Smooth muscle cell of the brain vasculature (primary cell): ENCODE measurements at regions not wholly inside any gene's neighbourhood (a gene's known extent, or its start where the extent isn't known, plus 50 kb on each side); places are given as distances from the start of the nearest gene placed in this dataset.

Experiments used
- DNase-seq: peaks from one replicate; pipeline ENCODE4 v3.0.0-alpha.2; 2012; ENCODE audit warnings: low read depth, low spot score

DNA sequence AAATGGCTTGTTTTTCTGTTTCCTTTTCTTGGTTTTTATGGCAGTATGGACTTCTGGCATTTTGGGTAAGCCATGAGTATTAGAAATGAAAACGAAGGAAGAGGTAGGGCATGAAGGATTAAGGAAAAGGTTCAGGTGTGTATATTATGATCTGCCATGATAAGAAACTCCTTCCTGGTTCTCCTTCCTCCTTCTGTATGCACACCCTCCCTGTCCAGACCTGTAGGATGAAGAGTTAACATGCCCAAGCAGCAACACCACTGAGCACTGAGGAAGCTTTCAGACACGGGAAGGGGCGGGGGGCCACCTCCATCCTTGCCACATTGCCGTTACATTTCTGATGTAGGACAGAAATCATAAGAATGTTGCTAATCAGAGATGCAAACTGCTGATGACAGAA is 361.0 kb upstream of the ZMIZ1 start:
- no peak for DNase-seq

- no peak for DNase-seq
Measured at GRCh38 chr10:78712147-78712546, 356.6 kb upstream of the ZMIZ1 start.

DNA sequence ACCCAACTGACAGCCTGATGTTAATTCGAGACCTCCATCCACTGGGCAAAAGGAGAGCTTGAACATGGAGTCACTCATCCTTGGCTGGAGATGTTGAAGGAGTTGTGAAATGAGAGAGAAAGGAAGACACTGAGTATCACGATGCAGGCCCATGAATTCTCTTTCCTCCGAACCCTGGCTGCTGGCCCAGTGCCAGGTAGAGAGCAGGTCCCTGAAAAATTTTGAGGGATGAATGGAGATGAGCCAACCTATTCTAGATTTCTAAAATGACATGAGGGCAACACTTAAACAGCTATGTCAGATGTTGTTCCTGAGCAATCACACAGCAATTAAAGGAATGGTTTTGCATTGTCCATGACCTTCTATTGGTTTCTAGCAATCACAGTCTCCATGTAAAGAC is 355.1 kb upstream of the ZMIZ1 start:
- DNase-seq, result no peak

- no peak for DNase-seq
Measured at GRCh38 chr10:78714225-78714624, 354.5 kb upstream of the ZMIZ1 start.

- DNase-seq, result no peak
Measured at GRCh38 chr10:78715435-78715834, 353.3 kb upstream of the ZMIZ1 start.

- no peak for DNase-seq
Measured at GRCh38 chr10:78716043-78716660, 352.6 kb upstream of the ZMIZ1 start.

DNA sequence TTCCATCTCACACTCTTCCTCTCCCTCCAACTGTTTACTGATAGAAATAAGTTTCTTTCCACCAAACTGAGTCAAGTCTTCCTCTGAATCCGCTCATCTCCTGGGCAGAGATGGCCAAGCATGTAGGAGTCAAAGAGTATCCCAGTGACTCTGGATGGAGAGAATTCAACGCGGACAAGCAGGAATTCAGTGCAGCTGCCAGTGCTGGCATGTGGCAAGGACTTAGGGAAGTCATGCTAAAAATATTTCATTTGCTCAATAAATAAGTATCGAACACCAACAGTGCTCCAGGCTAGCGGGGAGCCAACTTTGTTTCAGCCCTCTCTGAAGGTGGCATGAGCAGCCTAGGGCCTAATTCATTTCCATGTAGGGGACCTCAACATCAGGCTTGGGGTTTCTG is 351.6 kb upstream of the ZMIZ1 start:
- DNase-seq, result no peak

GRCh38 chr10:78718032-78718572 is 350.7 kb upstream of the ZMIZ1 start:
- DNase-seq, result no peak

DNA sequence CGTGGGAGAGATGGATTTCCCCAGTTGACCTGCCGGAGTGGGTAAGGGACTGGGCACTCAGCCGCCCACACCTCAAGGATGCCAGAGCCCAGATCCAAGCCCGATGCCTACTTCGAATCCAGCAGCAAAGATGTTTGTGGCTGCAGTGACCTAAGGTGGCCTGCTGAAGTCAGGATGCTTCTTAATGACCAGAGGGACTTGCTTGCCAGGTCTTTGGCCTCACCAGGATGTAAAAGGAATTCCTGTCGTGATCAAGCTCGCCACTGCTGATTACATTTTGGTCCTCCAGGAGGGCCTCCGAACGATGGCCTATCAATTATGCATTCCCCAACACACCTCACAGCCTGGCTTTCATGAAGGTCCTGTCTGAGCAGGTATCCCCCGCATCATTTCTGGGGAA is 349.5 kb upstream of the ZMIZ1 start:
- DNase-seq, result no peak

DNA sequence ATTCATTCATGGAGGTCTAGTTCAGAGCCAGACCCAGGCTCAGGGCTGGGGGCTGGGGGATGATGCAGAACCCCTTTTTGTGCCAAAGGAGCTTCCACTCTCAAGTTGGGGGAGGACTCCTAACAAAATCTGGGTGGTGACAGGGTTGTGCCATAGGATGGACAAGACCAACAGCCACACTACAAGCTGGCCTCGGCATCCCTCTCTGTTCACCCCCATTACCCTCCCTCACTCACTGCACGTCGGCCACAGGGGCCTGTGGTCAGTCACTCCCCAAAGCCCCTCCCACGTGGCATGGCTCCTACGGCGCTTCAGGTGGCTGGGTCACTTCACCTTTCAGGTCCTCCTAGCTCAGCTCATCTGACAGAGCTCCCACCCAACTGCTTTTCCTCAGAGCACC is 348.7 kb upstream of the ZMIZ1 start:
- no peak for DNase-seq

- DNase-seq, result no peak
Measured at GRCh38 chr10:78721231-78721630, 347.5 kb upstream of the ZMIZ1 start.

- no peak for DNase-seq
Measured at GRCh38 chr10:78724846-78725245, 343.9 kb upstream of the ZMIZ1 start.

GRCh38 chr10:78726171-78726570 is 342.6 kb upstream of the ZMIZ1 start:
- no peak for DNase-seq

GRCh38 chr10:78727251-78727650 is 341.5 kb upstream of the ZMIZ1 start:
- DNase-seq, result no peak

GRCh38 chr10:78727728-78728127 is 341.0 kb upstream of the ZMIZ1 start:
- DNase-seq, result no peak

GRCh38 chr10:78728176-78728575 is 340.6 kb upstream of the ZMIZ1 start:
- no peak for DNase-seq

GRCh38 chr10:78729366-78729765 is 339.4 kb upstream of the ZMIZ1 start:
- no peak for DNase-seq

DNA sequence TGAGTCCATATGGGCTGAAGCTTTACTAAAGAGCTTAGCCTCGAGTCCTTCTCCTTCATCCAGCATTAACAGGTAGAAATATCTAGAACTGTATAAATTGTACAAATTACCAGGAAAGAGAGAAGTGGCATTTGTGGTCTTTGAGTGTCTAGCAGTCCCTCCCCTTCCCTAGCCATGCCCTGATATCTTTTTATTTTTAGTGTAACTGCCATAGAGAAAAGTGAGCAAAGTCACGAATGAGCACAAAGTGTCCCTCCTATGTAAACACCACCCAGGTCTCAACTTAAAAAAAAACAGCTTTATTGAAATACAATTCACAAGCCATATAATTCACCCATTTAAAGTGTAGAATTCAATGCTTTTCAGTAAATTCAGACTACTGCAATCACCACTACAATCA is 339.0 kb upstream of the ZMIZ1 start:
- DNase-seq, result no peak

DNA sequence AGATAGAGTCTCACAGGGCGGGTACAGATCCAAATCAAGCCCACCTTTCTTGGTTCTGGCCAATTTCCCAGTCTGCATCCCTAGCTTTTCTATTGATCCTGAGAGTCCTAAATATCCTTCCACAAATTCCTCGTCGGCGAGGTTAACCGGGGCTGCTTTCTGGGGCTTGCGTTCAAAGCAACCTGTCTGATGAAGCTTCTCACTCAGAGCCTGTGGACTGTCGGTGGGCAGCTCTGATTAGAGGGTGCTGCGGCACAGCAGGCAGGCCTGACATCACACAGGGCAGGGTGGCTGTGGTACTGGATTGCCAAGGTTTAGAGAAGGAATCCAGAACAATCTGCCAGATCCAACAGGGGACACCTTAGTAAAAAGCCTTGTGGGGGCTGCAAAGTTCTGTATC is 338.0 kb upstream of the ZMIZ1 start:
- DNase-seq, result no peak

- DNase-seq, result no peak
Measured at GRCh38 chr10:78731675-78732074, 337.1 kb upstream of the ZMIZ1 start.

DNA sequence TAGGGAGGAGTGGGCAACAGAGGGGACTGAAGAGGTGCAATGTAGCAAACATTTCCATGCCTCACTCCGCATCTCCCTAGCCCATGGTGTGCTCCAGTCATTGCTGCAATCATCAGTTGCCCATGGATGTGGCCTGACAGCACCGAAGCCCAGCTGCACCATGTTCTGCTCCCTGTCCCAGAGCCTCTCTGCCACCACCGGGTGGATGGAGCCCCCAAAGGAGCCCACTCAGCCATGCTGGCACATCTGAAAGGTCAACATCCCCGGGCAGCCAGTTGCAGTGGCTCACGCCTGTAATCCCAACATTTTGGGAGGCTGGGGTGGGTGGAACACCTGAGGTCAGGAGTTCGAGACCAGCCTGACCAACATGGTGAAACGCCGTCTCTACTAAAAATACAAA is 336.4 kb upstream of the ZMIZ1 start:
- DNase-seq, result no peak

DNA sequence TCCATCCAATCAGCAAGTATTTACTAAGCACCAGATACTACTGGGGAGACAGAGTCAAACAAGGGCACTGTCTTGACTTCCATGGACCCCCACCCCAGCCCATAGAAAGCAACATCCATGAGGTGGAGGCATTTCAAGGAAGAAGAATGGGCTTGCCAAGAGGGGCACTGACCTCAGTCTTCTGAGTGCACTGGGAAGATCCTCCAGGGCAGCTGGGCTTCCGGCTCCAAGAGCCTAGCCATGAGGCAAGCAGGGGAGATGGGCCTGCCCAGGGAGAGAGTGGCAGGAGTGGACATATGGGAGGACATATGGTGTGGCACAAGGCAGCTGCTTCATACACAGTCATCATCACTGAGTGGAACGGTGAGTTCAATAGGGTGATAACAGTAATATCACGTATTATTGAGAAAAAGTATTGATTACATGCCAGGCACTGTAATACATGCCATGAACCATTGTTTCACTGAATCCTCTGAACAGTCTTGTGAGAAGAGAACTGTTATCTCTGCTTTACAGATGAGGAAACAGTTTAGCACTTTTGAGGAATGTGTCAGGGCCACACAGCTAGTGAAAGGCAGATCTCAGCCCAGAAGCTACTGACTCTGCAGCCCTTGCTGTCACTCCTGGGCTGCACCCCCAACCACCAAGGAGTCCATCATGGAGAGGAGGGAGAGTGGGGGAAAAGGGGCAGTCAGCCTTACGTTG is 331.7 kb upstream of the ZMIZ1 start:
- no peak for DNase-seq
